OCI-LY1 (cell line): ENCODE measurements at regions not wholly inside any gene's neighbourhood (a gene's known extent, or its start where the extent isn't known, plus 50 kb on each side); places are given as distances from the start of the nearest gene placed in this dataset.

Source experiments
- CTCF ChIP-seq: fragments of 200-600 bp; sonication (generic), shearing (Covaris generic); IDR thresholded peaks from 2 replicates; pipeline ENCODE4 v1.5.1; 2017; ENCODE audit warnings: mild to moderate bottlenecking, antibody characterized with exemption, low read length, moderate library complexity, mixed read lengths
- EZH2 ChIP-seq: fragments of 200-600 bp; sonication (generic), shearing (Covaris generic); IDR thresholded peaks from 2 replicates; pipeline ENCODE4 v1.8.0; 2017; ENCODE audit warnings: borderline replicate concordance, mixed run types, mild to moderate bottlenecking, antibody characterized with exemption, low read length, moderate library complexity, mixed read lengths

DNA sequence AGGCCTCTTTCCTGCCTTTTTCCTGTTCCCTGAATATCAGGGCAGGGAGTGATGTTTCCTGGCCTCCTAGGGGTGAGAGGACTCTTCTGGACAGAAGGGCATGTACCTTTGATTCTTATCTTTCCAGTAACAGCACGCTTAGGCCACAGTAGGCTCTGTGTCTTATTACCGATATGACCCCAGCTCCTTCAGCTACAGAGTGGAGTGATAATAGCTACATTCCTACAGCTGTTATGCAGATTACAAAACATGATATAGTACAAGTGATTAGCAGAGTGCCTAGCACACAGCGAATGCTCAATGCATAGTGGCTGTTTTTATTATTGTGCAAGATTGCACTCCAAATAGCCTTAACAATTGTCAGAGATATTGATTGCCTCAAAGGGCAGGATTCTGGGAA is 574.2 kb downstream of the CCSER2 start:
- TF ChIP-seq CTCF (no peak), EZH2 (no peak)
